ENCODE measurements at regions not wholly inside any gene's neighbourhood (a gene's known extent, or its start where the extent isn't known, plus 50 kb on each side); places are given as distances from the start of the nearest gene placed in this dataset.

DNA sequence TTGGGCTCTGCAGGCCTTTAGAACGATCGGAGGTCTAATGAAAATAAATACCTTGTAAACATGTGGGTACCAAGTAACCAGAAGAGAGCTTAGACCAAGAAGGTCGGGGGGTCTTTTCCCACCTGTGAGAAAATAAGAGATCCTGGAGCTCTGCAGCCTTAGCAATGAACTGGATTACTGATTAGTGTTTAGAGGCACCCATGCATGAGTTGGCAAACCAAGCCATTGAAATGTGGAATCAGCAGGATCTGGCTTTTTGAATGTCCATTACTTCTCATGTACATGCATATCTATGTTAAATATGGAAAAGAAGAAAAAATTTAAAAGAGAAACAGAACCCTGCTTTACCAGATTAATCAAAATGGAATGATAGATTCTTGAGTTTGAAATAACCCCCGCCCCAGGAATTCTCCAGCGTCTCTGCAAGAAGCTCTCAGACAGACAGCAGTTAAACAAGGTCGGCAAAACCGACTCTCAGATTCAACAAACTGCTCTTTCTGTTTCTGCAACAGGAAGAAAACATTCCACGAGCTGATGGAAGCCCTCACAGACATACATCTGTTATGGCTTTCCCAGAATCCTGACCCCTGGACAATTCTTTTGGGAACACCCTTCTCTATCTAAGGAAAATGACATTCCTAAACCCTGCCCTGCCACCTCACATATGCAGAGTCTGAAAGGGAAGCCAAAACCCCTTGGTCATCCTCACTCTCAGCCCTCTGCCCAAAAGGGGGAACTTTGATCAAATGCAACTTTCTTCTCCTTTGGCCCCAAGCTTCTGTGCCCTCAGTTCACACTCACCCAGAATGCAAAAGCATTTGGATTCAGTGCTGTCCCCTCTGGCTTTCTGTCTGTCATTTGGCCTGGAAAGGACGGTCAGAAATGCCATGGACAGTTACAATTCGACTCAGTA, 78.7 kb upstream of the EN2 start:
- TF ChIP-seq, protein P1, sequence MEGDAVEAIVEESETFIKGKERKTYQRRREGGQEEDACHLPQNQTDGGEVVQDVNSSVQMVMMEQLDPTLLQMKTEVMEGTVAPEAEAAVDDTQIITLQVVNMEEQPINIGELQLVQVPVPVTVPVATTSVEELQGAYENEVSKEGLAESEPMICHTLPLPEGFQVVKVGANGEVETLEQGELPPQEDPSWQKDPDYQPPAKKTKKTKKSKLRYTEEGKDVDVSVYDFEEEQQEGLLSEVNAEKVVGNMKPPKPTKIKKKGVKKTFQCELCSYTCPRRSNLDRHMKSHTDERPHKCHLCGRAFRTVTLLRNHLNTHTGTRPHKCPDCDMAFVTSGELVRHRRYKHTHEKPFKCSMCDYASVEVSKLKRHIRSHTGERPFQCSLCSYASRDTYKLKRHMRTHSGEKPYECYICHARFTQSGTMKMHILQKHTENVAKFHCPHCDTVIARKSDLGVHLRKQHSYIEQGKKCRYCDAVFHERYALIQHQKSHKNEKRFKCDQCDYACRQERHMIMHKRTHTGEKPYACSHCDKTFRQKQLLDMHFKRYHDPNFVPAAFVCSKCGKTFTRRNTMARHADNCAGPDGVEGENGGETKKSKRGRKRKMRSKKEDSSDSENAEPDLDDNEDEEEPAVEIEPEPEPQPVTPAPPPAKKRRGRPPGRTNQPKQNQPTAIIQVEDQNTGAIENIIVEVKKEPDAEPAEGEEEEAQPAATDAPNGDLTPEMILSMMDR (IDR thresholded peaks at IDR 0.05), result no peak
- TF ChIP-seq POLR2A (IDR thresholded peaks at IDR 0.05) (no peak), POLR2AphosphoS5 (IDR thresholded peaks at IDR 0.05; ENCODE audit: insufficient read depth in 1 of 2, low read depth in 1 of 2) (no peak)
